SU-DHL-6 (cell line): ENCODE measurements at regions not wholly inside any gene's neighbourhood (a gene's known extent, or its start where the extent isn't known, plus 50 kb on each side); places are given as distances from the start of the nearest gene placed in this dataset.

Experiments
- EZH2phosphoT487 ChIP-seq: fragments of 200-600 bp; sonication (generic), shearing (Covaris generic); conservative IDR thresholded peaks from 2 replicates; pipeline ENCODE4 v1.6.1; 2018; ENCODE audit warnings: mild to moderate bottlenecking, antibody characterized with exemption, low read length, moderate library complexity, mixed read lengths
- TF ChIP-seq, protein P1 (sequence below): fragments of 200-600 bp; sonication (generic); IDR thresholded peaks from one replicate; pipeline ENCODE4 v1.5.1; 2017; ENCODE audit warnings: antibody characterized with exemption, mild to moderate bottlenecking, low read length, moderate library complexity; ENCODE audit not compliant: insufficient read depth, poor library complexity, severe bottlenecking

DNA sequence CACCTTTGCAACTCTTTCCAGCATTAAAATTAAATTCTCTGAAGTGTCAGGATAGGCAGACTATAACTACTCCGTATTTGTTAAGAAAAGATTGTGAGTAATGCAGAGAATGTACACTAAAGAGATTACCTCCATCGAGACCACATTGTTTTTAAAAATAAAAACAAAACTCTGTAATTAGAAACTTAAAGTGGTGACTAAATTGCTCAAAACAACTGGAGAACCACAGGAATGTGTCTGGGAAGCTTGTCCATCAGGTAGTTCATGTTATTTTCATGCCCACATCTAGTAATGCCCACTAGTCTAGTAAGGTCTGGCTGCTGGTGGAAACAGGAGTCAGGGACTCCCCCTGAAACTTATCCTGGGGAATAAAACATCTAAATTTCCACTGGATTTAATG, 103.0 kb upstream of the FOXQ1 start:
- TF ChIP-seq, protein P1, sequence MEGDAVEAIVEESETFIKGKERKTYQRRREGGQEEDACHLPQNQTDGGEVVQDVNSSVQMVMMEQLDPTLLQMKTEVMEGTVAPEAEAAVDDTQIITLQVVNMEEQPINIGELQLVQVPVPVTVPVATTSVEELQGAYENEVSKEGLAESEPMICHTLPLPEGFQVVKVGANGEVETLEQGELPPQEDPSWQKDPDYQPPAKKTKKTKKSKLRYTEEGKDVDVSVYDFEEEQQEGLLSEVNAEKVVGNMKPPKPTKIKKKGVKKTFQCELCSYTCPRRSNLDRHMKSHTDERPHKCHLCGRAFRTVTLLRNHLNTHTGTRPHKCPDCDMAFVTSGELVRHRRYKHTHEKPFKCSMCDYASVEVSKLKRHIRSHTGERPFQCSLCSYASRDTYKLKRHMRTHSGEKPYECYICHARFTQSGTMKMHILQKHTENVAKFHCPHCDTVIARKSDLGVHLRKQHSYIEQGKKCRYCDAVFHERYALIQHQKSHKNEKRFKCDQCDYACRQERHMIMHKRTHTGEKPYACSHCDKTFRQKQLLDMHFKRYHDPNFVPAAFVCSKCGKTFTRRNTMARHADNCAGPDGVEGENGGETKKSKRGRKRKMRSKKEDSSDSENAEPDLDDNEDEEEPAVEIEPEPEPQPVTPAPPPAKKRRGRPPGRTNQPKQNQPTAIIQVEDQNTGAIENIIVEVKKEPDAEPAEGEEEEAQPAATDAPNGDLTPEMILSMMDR: no peak
- no peak for TF ChIP-seq EZH2phosphoT487
